ENCODE measurements at regions not wholly inside any gene's neighbourhood (a gene's known extent, or its start where the extent isn't known, plus 50 kb on each side); places are given as distances from the start of the nearest gene placed in this dataset.

- DNase-seq (no peak), ATAC-seq (no peak)
- intact Hi-C loops (cut with DNase I): no loop called here
- WGBS, 2 donors: 69 to 71% methylated on average over 14 of the region's 14 CpGs
- Histone ChIP-seq H3K4me3 (no peak overlapping the region), H3K4me1 (no peaks in the 10 kb centered on the region), H3K9me3 (peaks cover 0 to 16% (median 0%) of the 10 kb centered on the region in 11 donors), H3K27me3 (peaks cover 0 to 42% (median 18%) of the 10 kb centered on the region in 7 donors), H3K27ac (no peak overlapping the region), H3K36me3 (no peaks in the 10 kb centered on the region)
- TF ChIP-seq, protein P1, sequence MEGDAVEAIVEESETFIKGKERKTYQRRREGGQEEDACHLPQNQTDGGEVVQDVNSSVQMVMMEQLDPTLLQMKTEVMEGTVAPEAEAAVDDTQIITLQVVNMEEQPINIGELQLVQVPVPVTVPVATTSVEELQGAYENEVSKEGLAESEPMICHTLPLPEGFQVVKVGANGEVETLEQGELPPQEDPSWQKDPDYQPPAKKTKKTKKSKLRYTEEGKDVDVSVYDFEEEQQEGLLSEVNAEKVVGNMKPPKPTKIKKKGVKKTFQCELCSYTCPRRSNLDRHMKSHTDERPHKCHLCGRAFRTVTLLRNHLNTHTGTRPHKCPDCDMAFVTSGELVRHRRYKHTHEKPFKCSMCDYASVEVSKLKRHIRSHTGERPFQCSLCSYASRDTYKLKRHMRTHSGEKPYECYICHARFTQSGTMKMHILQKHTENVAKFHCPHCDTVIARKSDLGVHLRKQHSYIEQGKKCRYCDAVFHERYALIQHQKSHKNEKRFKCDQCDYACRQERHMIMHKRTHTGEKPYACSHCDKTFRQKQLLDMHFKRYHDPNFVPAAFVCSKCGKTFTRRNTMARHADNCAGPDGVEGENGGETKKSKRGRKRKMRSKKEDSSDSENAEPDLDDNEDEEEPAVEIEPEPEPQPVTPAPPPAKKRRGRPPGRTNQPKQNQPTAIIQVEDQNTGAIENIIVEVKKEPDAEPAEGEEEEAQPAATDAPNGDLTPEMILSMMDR (IDR thresholded peaks at IDR 0.05): no peak
Measured at GRCh38 chr9:93807166-93808074, 147.7 kb downstream of the BARX1 start.

- 60 to 62% methylated on average over 7 of the region's 7 CpGs for WGBS, 2 donors
- intact Hi-C loops (cut with DNase I): no loop called here
Measured at GRCh38 chr9:93801581-93802284, 153.4 kb downstream of the BARX1 start.

DNA sequence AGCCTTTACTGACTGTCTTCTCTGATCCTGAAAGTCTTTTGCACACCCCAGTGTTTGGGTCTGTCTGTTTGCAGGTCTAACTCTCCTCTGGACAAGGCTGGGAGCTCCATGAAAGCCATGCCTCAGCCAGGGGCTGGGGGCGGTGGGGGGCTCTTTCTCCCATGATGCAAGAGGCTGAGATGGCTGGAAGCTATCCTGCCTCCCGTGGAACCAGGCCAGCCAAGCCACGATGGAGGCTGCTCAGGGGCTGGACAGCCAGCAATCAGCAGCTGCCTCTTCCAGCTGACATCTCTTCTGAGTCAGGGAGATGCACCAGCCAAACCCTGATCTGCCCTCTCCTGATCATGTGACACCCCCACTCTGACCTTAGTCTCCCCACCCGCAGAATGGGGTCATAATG, 154.0 kb downstream of the BARX1 start:
- H3K4me3 ChIP-seq: no peak overlapping the region
- intact Hi-C loops (cut with DNase I): no loop called here
- H3K27ac ChIP-seq: no peak overlapping the region
- TF ChIP-seq, protein P1 (IDR thresholded peaks at IDR 0.05): no peak
- H3K27me3 ChIP-seq: peaks cover 0 to 28% (median 14%) of the 10 kb centered on the region in 7 donors
- H3K36me3 ChIP-seq: no peaks in the 10 kb centered on the region
- ATAC-seq: no peak
- WGBS, 2 donors: 54 to 56% methylated on average over 4 of the region's 4 CpGs
- DNase-seq: no peak
- no peaks in the 10 kb centered on the region for H3K4me1 ChIP-seq
- peaks cover 0 to 32% (median 0%) of the 10 kb centered on the region in 11 donors for H3K9me3 ChIP-seq

More at GRCh38 chr9:93801581-93802284, 153.4 kb downstream of the BARX1 start:
- Histone ChIP-seq H3K4me3 (no peak overlapping the region), H3K27me3 (peaks cover 0 to 28% (median 10%) of the 10 kb centered on the region in 7 donors), H3K27ac (no peak overlapping the region), H3K9me3 (peaks cover 0 to 26% (median 0%) of the 10 kb centered on the region in 11 donors), H3K4me1 (no peaks in the 10 kb centered on the region), H3K36me3 (no peaks in the 10 kb centered on the region)
- ATAC-seq: no peak
- TF ChIP-seq, protein P1 (IDR thresholded peaks at IDR 0.05): no peak
- DNase-seq: no peak

GRCh38 chr9:93792358-93792757, 162.8 kb downstream of the BARX1 start:
- no peak for ATAC-seq
- H3K4me1 ChIP-seq: no peaks in the 10 kb centered on the region
- H3K36me3 ChIP-seq: no peaks in the 10 kb centered on the region
- WGBS, 2 donors: 95 to 97% methylated on average over 1 of the region's 1 CpG
- intact Hi-C loops (cut with DNase I): no loop called here
- H3K27ac ChIP-seq: no peak overlapping the region
- no peak for DNase-seq
- TF ChIP-seq, protein P1 (IDR thresholded peaks at IDR 0.05): no peak
- no peak overlapping the region for H3K4me3 ChIP-seq
- peaks cover 0 to 23% (median 0%) of the 10 kb centered on the region in 11 donors for H3K9me3 ChIP-seq
- peaks cover 0 to 8% (median 0%) of the 10 kb centered on the region in 7 donors for H3K27me3 ChIP-seq
